ENCODE measurements at regions not wholly inside any gene's neighbourhood (a gene's known extent, or its start where the extent isn't known, plus 50 kb on each side); places are given as distances from the start of the nearest gene placed in this dataset.

DNA sequence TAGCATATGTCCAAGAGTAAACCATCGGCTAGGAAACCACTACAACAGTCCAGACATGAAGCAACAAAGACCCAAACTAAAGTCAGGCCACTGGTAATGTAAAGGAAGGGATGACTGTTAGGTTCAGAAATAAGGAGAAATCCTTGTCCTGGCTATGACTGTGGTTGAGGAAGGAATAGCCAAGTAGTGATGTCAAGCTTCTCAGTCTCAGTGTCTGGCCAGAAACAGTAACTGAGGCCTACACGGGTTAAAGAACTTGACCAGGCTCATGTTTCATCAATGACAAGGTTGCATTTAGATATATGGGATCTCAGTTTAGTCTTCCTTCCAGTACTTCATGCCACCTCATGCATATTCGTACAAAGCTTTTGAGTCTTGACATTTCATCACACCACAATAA lies 162.0 kb downstream of the ETAA1 start:
- TF ChIP-seq, protein P1, sequence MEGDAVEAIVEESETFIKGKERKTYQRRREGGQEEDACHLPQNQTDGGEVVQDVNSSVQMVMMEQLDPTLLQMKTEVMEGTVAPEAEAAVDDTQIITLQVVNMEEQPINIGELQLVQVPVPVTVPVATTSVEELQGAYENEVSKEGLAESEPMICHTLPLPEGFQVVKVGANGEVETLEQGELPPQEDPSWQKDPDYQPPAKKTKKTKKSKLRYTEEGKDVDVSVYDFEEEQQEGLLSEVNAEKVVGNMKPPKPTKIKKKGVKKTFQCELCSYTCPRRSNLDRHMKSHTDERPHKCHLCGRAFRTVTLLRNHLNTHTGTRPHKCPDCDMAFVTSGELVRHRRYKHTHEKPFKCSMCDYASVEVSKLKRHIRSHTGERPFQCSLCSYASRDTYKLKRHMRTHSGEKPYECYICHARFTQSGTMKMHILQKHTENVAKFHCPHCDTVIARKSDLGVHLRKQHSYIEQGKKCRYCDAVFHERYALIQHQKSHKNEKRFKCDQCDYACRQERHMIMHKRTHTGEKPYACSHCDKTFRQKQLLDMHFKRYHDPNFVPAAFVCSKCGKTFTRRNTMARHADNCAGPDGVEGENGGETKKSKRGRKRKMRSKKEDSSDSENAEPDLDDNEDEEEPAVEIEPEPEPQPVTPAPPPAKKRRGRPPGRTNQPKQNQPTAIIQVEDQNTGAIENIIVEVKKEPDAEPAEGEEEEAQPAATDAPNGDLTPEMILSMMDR (conservative IDR thresholded peaks at IDR 0.05; ENCODE audit: low read depth in 2 of 2): no peak
- no peak for TF ChIP-seq EZH2 (IDR thresholded peaks at IDR 0.05; ENCODE audit: low read depth, unreplicated experiment)
- no peak for TF ChIP-seq POLR2AphosphoS5 (IDR thresholded peaks at IDR 0.05; ENCODE audit: low read depth)
- no peak for TF ChIP-seq REST (IDR thresholded peaks at IDR 0.05; ENCODE audit: unreplicated experiment)
- TF ChIP-seq CREB1 (CRISPR knock-in tag; IDR thresholded peaks at IDR 0.05; ENCODE audit: low read depth): no peak
- TF ChIP-seq ETS1 (IDR thresholded peaks at IDR 0.05): no peak
- no peak for TF ChIP-seq ZNF462 (CRISPR knock-in tag; IDR thresholded peaks at IDR 0.05)
- TF ChIP-seq EZH2phosphoT487 (IDR thresholded peaks at IDR 0.05; ENCODE audit: unreplicated experiment): no peak
